Fibroblast of lung (primary cell): ENCODE measurements at regions not wholly inside any gene's neighbourhood (a gene's known extent, or its start where the extent isn't known, plus 50 kb on each side); places are given as distances from the start of the nearest gene placed in this dataset.

Experiments used
- DNase-seq, 2 donors: peaks; one replicate each; pipeline versions ENCODE4 v3.0.0 to v3.0.0-alpha.2; 2010; ENCODE audit warnings: low read depth in 2 of 2
- H2AFZ ChIP-seq: 2 replicates; pipeline ENCODE4 v1.5.1; 2012; ENCODE audit warnings: low read length, control low read depth, inconsistent platforms
- H3K27ac ChIP-seq: 2 replicates; pipeline ENCODE4 v1.5.1; 2011; ENCODE audit warnings: low read length, control low read depth; ENCODE audit not compliant: insufficient read depth
- H3K27me3 ChIP-seq: 2 replicates; pipeline ENCODE4 v1.5.1; 2011; ENCODE audit warnings: mild to moderate bottlenecking, low read length; ENCODE audit not compliant: control insufficient read depth, insufficient read depth
- H3K36me3 ChIP-seq: 2 replicates; pipeline ENCODE4 v1.5.1; 2011; ENCODE audit warnings: low read length; ENCODE audit not compliant: control insufficient read depth, insufficient read depth
- H3K4me1 ChIP-seq: 2 replicates; pipeline ENCODE4 v1.5.1; 2011; ENCODE audit warnings: low read length; ENCODE audit not compliant: control insufficient read depth, insufficient read depth; ENCODE audit errors: extremely low read depth
- H3K4me2 ChIP-seq: 2 replicates; pipeline ENCODE4 v1.5.1; 2011; ENCODE audit warnings: low read length, control low read depth; ENCODE audit not compliant: insufficient read depth; ENCODE audit errors: extremely low read depth
- H3K4me3 ChIP-seq, 4 experiments: fragments of 200-600 bp in 1 of 4; sonication (generic) in 1 of 4; replicated peaks in 1 of 4; 2 replicates each; pipeline ENCODE4 v1.5.1; 2011 to 2016; ENCODE audit warnings: low read length in 4 of 4, low read depth in 3 of 4, mild to moderate bottlenecking in 3 of 4, control low read depth in 2 of 4, inconsistent platforms in 1 of 4, mixed read lengths in 1 of 4; ENCODE audit not compliant: insufficient read depth in 1 of 4; ENCODE audit errors: control extremely low read depth in 1 of 4
- H3K79me2 ChIP-seq: 2 replicates; pipeline ENCODE4 v1.5.1; 2012; ENCODE audit warnings: mild to moderate bottlenecking, low read length, inconsistent platforms; ENCODE audit not compliant: control insufficient read depth, insufficient read depth
- H3K9ac ChIP-seq: 2 replicates; pipeline ENCODE4 v1.5.1; 2011; ENCODE audit warnings: mild to moderate bottlenecking, low read length, control low read depth; ENCODE audit not compliant: insufficient read depth
- H3K9me3 ChIP-seq: 2 replicates; pipeline ENCODE4 v1.5.1; 2012; ENCODE audit warnings: low read depth, low read length; ENCODE audit not compliant: control insufficient read depth, insufficient read depth
- H4K20me1 ChIP-seq: 2 replicates; pipeline ENCODE4 v1.5.1; 2011; ENCODE audit warnings: low read length; ENCODE audit not compliant: control insufficient read depth, insufficient read depth; ENCODE audit errors: extremely low read depth
- EZH2 ChIP-seq: IDR thresholded peaks from 2 replicates; pipeline ENCODE4 v1.5.1; 2012; ENCODE audit warnings: low read length, control low read depth, mild to moderate bottlenecking; ENCODE audit errors: missing control alignments
- TF ChIP-seq, protein P1 (sequence below), 2 donors: IDR thresholded peaks in 1 of 2; conservative IDR thresholded peaks in 1 of 2; 1 replicate in 1 of 2; 2 replicates in 1 of 2; pipeline ENCODE4 v1.5.1; 2011 to 2012; ENCODE audit warnings: low read length in 2 of 2, control low read depth in 1 of 2, inconsistent platforms in 1 of 2, low read depth in 1 of 2, mild to moderate bottlenecking in 1 of 2

DNA sequence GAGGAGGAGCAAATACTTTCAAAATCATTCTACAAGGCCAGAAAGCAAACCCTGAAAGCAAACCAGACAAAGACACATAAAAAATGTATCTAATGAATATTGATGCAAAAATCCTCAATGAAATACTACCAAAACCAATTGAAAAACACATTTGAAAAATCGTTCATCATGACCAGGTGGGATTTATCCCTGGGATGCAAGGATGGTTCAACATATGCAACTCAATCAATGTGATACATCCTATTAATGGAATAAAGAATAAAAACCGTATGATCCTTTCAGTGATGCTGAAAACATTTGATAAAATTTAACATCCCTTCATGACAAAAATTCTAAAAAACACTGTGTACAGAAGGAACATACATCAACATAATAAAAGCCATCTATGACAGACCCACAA lies 337.6 kb downstream of the NNT start:
- TF ChIP-seq, protein P1, sequence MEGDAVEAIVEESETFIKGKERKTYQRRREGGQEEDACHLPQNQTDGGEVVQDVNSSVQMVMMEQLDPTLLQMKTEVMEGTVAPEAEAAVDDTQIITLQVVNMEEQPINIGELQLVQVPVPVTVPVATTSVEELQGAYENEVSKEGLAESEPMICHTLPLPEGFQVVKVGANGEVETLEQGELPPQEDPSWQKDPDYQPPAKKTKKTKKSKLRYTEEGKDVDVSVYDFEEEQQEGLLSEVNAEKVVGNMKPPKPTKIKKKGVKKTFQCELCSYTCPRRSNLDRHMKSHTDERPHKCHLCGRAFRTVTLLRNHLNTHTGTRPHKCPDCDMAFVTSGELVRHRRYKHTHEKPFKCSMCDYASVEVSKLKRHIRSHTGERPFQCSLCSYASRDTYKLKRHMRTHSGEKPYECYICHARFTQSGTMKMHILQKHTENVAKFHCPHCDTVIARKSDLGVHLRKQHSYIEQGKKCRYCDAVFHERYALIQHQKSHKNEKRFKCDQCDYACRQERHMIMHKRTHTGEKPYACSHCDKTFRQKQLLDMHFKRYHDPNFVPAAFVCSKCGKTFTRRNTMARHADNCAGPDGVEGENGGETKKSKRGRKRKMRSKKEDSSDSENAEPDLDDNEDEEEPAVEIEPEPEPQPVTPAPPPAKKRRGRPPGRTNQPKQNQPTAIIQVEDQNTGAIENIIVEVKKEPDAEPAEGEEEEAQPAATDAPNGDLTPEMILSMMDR (conservative IDR thresholded peaks at IDR 0.05 in 1 of 2, IDR thresholded peaks at IDR 0.05 in 1 of 2; ENCODE audit: low read depth in 1 of 2, low read length in 2 of 2): no peak
- no peak for TF ChIP-seq EZH2
- H4K20me1 ChIP-seq: no peaks in the 10 kb centered on the region
- DNase-seq: no peak

DNA sequence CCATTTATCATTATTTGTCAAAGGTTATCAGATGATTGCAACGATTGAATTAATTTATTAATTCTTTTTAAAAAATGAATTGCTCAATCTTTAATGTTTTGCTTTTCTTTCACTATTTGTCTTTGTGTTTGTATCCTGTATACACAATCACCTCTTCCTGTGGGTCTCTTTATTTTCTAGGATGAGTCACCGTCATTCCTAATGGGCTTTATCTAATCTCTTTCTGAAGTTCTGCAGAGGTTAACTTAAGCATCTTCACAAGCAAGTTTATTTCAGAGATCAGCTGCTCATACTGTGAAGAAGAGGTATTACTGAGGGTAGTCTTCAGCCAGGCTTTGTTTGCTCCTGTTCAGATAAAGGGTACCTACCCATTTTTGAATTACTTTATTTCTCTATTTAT lies 323.9 kb downstream of the NNT start:
- H3K79me2 ChIP-seq: no peaks in the 10 kb centered on the region
- TF ChIP-seq, protein P1 (conservative IDR thresholded peaks at IDR 0.05 in 1 of 2, IDR thresholded peaks at IDR 0.05 in 1 of 2; ENCODE audit: low read depth in 1 of 2, low read length in 2 of 2): no peak
- no peak for TF ChIP-seq EZH2

More for the DNA sequence above, 337.6 kb downstream of the NNT start:
- no peaks in the 10 kb centered on the region for H3K4me1 ChIP-seq
- H3K27ac ChIP-seq: no peak overlapping the region
- H3K4me3 ChIP-seq: no peak overlapping the region
- no peaks in the 10 kb centered on the region for H3K27me3 ChIP-seq
- H2AFZ ChIP-seq: no peak overlapping the region
- H3K36me3 ChIP-seq: no peaks in the 10 kb centered on the region
- H3K4me2 ChIP-seq: no peak overlapping the region
- H3K79me2 ChIP-seq: no peaks in the 10 kb centered on the region
- H3K9me3 ChIP-seq: no peaks in the 10 kb centered on the region
- no peak overlapping the region for H3K9ac ChIP-seq

DNA sequence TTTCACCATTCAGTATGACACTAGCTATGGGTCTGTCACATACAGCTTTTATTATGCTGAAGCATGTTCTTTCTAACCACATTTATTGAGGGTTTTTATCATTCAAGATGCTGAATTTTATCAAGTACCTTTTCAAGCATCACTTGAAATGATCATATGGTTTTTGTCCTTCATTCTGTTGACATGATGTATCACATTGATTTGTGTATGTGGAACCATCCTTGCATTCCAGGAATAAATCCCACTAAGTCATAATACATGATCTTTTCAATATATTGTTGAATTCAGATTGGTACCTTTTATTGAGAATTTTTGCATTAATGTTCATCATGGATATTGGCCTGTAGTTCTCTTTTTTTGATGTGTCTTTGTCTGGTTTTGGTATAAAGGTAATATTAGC lies 317.4 kb downstream of the NNT start:
- no peak overlapping the region for H2AFZ ChIP-seq
- H3K27me3 ChIP-seq: no peaks in the 10 kb centered on the region
- DNase-seq: no peak
- no peak overlapping the region for H3K9ac ChIP-seq
- H3K36me3 ChIP-seq: no peaks in the 10 kb centered on the region
- TF ChIP-seq, protein P1 (conservative IDR thresholded peaks at IDR 0.05 in 1 of 2, IDR thresholded peaks at IDR 0.05 in 1 of 2; ENCODE audit: low read depth in 1 of 2, low read length in 2 of 2): no peak
- no peak for TF ChIP-seq EZH2
- H3K9me3 ChIP-seq: no peaks in the 10 kb centered on the region
- no peak overlapping the region for H3K27ac ChIP-seq
- no peaks in the 10 kb centered on the region for H3K79me2 ChIP-seq
- no peak overlapping the region for H3K4me2 ChIP-seq
- no peaks in the 10 kb centered on the region for H4K20me1 ChIP-seq
- H3K4me3 ChIP-seq: no peak overlapping the region
- H3K4me1 ChIP-seq: no peaks in the 10 kb centered on the region

More for the DNA sequence above, 323.9 kb downstream of the NNT start:
- Histone ChIP-seq H3K36me3 (no peaks in the 10 kb centered on the region), H3K4me2 (no peak overlapping the region), H3K4me1 (no peaks in the 10 kb centered on the region), H3K4me3 (no peak overlapping the region), H3K9me3 (no peaks in the 10 kb centered on the region), H3K9ac (no peak overlapping the region), H3K27ac (no peak overlapping the region), H4K20me1 (no peaks in the 10 kb centered on the region), H2AFZ (no peak overlapping the region), H3K27me3 (no peaks in the 10 kb centered on the region)
- no peak for DNase-seq
